ENCODE measurements at regions not wholly inside any gene's neighbourhood (a gene's known extent, or its start where the extent isn't known, plus 50 kb on each side); places are given as distances from the start of the nearest gene placed in this dataset.

- DNase-seq: no peak
Measured at GRCh38 chr1:22362626-22363402, 88.8 kb upstream of the ZBTB40 start.

GRCh38 chr1:22363403-22364325 is 88.0 kb upstream of the ZBTB40 start:
- DNase-seq: no peak

- DNase-seq: no peak
Measured at GRCh38 chr1:22364326-22364650, 87.4 kb upstream of the ZBTB40 start.

- DNase-seq: no peak
Measured at GRCh38 chr1:22364764-22365163, 86.9 kb upstream of the ZBTB40 start.

GRCh38 chr1:22365331-22366295 is 86.0 kb upstream of the ZBTB40 start:
- no peak for DNase-seq

- DNase-seq: no peak
Measured at GRCh38 chr1:22366346-22366745, 85.3 kb upstream of the ZBTB40 start.

GRCh38 chr1:22368125-22368524 is 83.5 kb upstream of the ZBTB40 start:
- no peak for DNase-seq

GRCh38 chr1:22369294-22370189 is 82.1 kb upstream of the ZBTB40 start:
- no peak for DNase-seq

- no peak for DNase-seq
Measured at GRCh38 chr1:22370190-22370498, 81.5 kb upstream of the ZBTB40 start.

- no peak for DNase-seq
Measured at GRCh38 chr1:22371408-22371807, 80.2 kb upstream of the ZBTB40 start.

- no peak for DNase-seq
Measured at GRCh38 chr1:22373252-22373651, 78.4 kb upstream of the ZBTB40 start.

- DNase-seq: no peak
Measured at GRCh38 chr1:22374001-22374400, 77.7 kb upstream of the ZBTB40 start.

GRCh38 chr1:22375601-22376000 is 76.0 kb upstream of the ZBTB40 start:
- DNase-seq: no peak

GRCh38 chr1:22376001-22376400 is 75.7 kb upstream of the ZBTB40 start:
- DNase-seq: no peak

GRCh38 chr1:22376546-22376945 is 75.1 kb upstream of the ZBTB40 start:
- DNase-seq: no peak

- DNase-seq: no peak
Measured at GRCh38 chr1:22376976-22377375, 74.7 kb upstream of the ZBTB40 start.

GRCh38 chr1:22379566-22379965 is 72.1 kb upstream of the ZBTB40 start:
- DNase-seq: no peak

GRCh38 chr1:22380024-22380785 is 71.4 kb upstream of the ZBTB40 start:
- no peak for DNase-seq

GRCh38 chr1:22383526-22384294 is 67.9 kb upstream of the ZBTB40 start:
- no peak for DNase-seq

- DNase-seq: no peak
Measured at GRCh38 chr1:22385537-22385936, 66.1 kb upstream of the ZBTB40 start.

GRCh38 chr1:22386774-22387173 is 64.9 kb upstream of the ZBTB40 start:
- DNase-seq: no peak

Measured in NCI-H526 (cell line).